Parathyroid adenoma (tissue), 2 donors: ENCODE measurements at regions not wholly inside any gene's neighbourhood (a gene's known extent, or its start where the extent isn't known, plus 50 kb on each side); places are given as distances from the start of the nearest gene placed in this dataset.

ENCODE experiments used
- H2AFZ ChIP-seq: fragments of 300-600 bp; sonication (generic); one replicate; pipeline ENCODE4 v1.7.0; 2017; ENCODE audit warnings: antibody characterized with exemption, mild to moderate bottlenecking
- H3K27ac ChIP-seq: fragments of 300-600 bp; sonication (generic); one replicate; pipeline ENCODE4 v1.7.0; 2017
- H3K27me3 ChIP-seq: fragments of 300-600 bp; sonication (generic); one replicate; pipeline ENCODE4 v1.7.0; 2017; ENCODE audit warnings: low read length; ENCODE audit not compliant: control insufficient read depth, insufficient read depth
- H3K36me3 ChIP-seq: fragments of 300-600 bp; sonication (generic); one replicate; pipeline ENCODE4 v1.7.0; 2017; ENCODE audit warnings: low read length; ENCODE audit not compliant: control insufficient read depth, insufficient read depth
- H3K4me1 ChIP-seq: fragments of 300-600 bp; sonication (generic); one replicate; pipeline ENCODE4 v1.7.0; 2017; ENCODE audit warnings: control low read depth
- H3K4me2 ChIP-seq: fragments of 300-600 bp; sonication (generic); one replicate; pipeline ENCODE4 v1.7.0; 2017; ENCODE audit warnings: low read length
- H3K4me3 ChIP-seq: fragments of 300-600 bp; sonication (generic); one replicate; pipeline ENCODE4 v1.7.0; 2017; ENCODE audit warnings: low read depth, low read length
- H3K79me2 ChIP-seq: fragments of 300-600 bp; sonication (generic); one replicate; pipeline ENCODE4 v1.7.0; 2017; ENCODE audit warnings: control low read depth
- H3K9ac ChIP-seq: fragments of 300-600 bp; sonication (generic); one replicate; pipeline ENCODE4 v1.7.0; 2017; ENCODE audit warnings: mild to moderate bottlenecking
- H3K9me3 ChIP-seq: fragments of 300-600 bp; sonication (generic); one replicate; pipeline ENCODE4 v1.7.0; 2017; ENCODE audit warnings: low read length; ENCODE audit not compliant: control insufficient read depth
- CTCF ChIP-seq: fragments of 300-600 bp; sonication (generic); IDR thresholded peaks from one replicate; pipeline ENCODE4 v1.7.0; 2017; ENCODE audit warnings: antibody characterized with exemption, mild to moderate bottlenecking
- donor health status: primary hyperparathyroidism.

GRCh38 chr20:41750137-41750536 is 132.0 kb upstream of the CHD6 start:
- H3K27ac ChIP-seq: peak overlapping the region; percentile 87
- no peak overlapping the region for H3K4me3 ChIP-seq
- H3K9me3 ChIP-seq: no peaks in the 10 kb centered on the region
- TF ChIP-seq CTCF: no peak
- H3K36me3 ChIP-seq: no peaks in the 10 kb centered on the region
- no peaks in the 10 kb centered on the region for H3K27me3 ChIP-seq
- H3K79me2 ChIP-seq: no peaks in the 10 kb centered on the region
- no peak overlapping the region for H3K4me2 ChIP-seq
- no peak overlapping the region for H2AFZ ChIP-seq
- no peak overlapping the region for H3K9ac ChIP-seq
- peaks cover 35% of the 10 kb centered on the region for H3K4me1 ChIP-seq

GRCh38 chr20:41748756-41749582 is 130.8 kb upstream of the CHD6 start:
- H3K27ac ChIP-seq: peak overlapping the region; percentile 87
- no peak overlapping the region for H3K4me3 ChIP-seq
- H3K27me3 ChIP-seq: no peaks in the 10 kb centered on the region
- no peak overlapping the region for H3K4me2 ChIP-seq
- peaks cover 31% of the 10 kb centered on the region for H3K4me1 ChIP-seq
- no peak overlapping the region for H3K9ac ChIP-seq
- no peak for TF ChIP-seq CTCF
- H3K36me3 ChIP-seq: no peaks in the 10 kb centered on the region
- no peaks in the 10 kb centered on the region for H3K9me3 ChIP-seq
- no peaks in the 10 kb centered on the region for H3K79me2 ChIP-seq
- H2AFZ ChIP-seq: peak overlapping the region; percentile 29

GRCh38 chr20:41748051-41748450 is 129.9 kb upstream of the CHD6 start:
- no peaks in the 10 kb centered on the region for H3K9me3 ChIP-seq
- H3K36me3 ChIP-seq: no peaks in the 10 kb centered on the region
- no peaks in the 10 kb centered on the region for H3K27me3 ChIP-seq
- peaks cover 30% of the 10 kb centered on the region for H3K4me1 ChIP-seq
- H3K9ac ChIP-seq: no peak overlapping the region
- H2AFZ ChIP-seq: peak overlapping the region; percentile 29
- no peak overlapping the region for H3K4me3 ChIP-seq
- H3K4me2 ChIP-seq: no peak overlapping the region
- TF ChIP-seq CTCF: no peak
- no peaks in the 10 kb centered on the region for H3K79me2 ChIP-seq
- H3K27ac ChIP-seq: peak overlapping the region; percentile 87

- Histone ChIP-seq H3K27me3 (no peaks in the 10 kb centered on the region), H3K9ac (no peak overlapping the region), H3K4me1 (peaks cover 30% of the 10 kb centered on the region), H2AFZ (peak overlapping the region; percentile 29), H3K27ac (peak overlapping the region; percentile 87), H3K4me2 (no peak overlapping the region), H3K9me3 (no peaks in the 10 kb centered on the region), H3K79me2 (no peaks in the 10 kb centered on the region), H3K36me3 (no peaks in the 10 kb centered on the region), H3K4me3 (no peak overlapping the region)
- TF ChIP-seq CTCF: no peak
Observed at GRCh38 chr20:41747226-41747625, 129.0 kb upstream of the CHD6 start.

GRCh38 chr20:41746635-41747034 is 128.5 kb upstream of the CHD6 start:
- no peaks in the 10 kb centered on the region for H3K9me3 ChIP-seq
- peak overlapping the region; percentile 87 for H3K27ac ChIP-seq
- no peaks in the 10 kb centered on the region for H3K36me3 ChIP-seq
- no peak overlapping the region for H3K4me3 ChIP-seq
- peak; percentile 41 for TF ChIP-seq CTCF
- H2AFZ ChIP-seq: no peak overlapping the region
- H3K4me2 ChIP-seq: no peak overlapping the region
- peaks cover 30% of the 10 kb centered on the region for H3K4me1 ChIP-seq
- no peak overlapping the region for H3K9ac ChIP-seq
- H3K79me2 ChIP-seq: no peaks in the 10 kb centered on the region
- H3K27me3 ChIP-seq: no peaks in the 10 kb centered on the region
